ENCODE measurements at regions not wholly inside any gene's neighbourhood (a gene's known extent, or its start where the extent isn't known, plus 50 kb on each side); places are given as distances from the start of the nearest gene placed in this dataset.

GRCh38 chr13:44299152-44299943, 74.3 kb upstream of the SERP2 start:
- H3K36me3 ChIP-seq (ENCODE audit: insufficient read depth, insufficient read length, low read length), result no peaks in the 10 kb centered on the region
- DNase-seq (ENCODE audit: low read depth, low spot score), result no peak
- no peak for TF ChIP-seq ZNF274 (IDR thresholded peaks at IDR 0.05; ENCODE audit: low read depth, low read length)
- TF ChIP-seq SUZ12 (IDR thresholded peaks at IDR 0.05; ENCODE audit: extremely low read depth, insufficient read depth, insufficient read length), result no peak
- no peak for TF ChIP-seq YY1 (IDR thresholded peaks at IDR 0.05; ENCODE audit: insufficient read depth, insufficient read length)
- peaks cover under 1% of the 10 kb centered on the region for H3K27me3 ChIP-seq (ENCODE audit: insufficient read depth, insufficient read length)
- H3K4me3 ChIP-seq (ENCODE audit: insufficient read length, low read depth), result no peak overlapping the region
- no peaks in the 10 kb centered on the region for H3K4me1 ChIP-seq (ENCODE audit: insufficient read depth, insufficient read length)
- no peak overlapping the region for H3K9ac ChIP-seq (ENCODE audit: insufficient read length, low read depth)
- H3K9me3 ChIP-seq (ENCODE audit: insufficient read depth, low read length), result no peaks in the 10 kb centered on the region

- Histone ChIP-seq H3K9me3 (ENCODE audit: insufficient read depth, low read length) (no peaks in the 10 kb centered on the region), H3K27me3 (ENCODE audit: insufficient read depth, insufficient read length) (peaks cover 7% of the 10 kb centered on the region), H3K4me3 (ENCODE audit: insufficient read length, low read depth) (no peak overlapping the region), H3K9ac (ENCODE audit: insufficient read length, low read depth) (no peak overlapping the region), H3K36me3 (ENCODE audit: insufficient read depth, insufficient read length, low read length) (no peaks in the 10 kb centered on the region), H3K4me1 (ENCODE audit: insufficient read depth, insufficient read length) (no peaks in the 10 kb centered on the region)
- no peak for TF ChIP-seq YY1 (IDR thresholded peaks at IDR 0.05; ENCODE audit: insufficient read depth, insufficient read length)
- TF ChIP-seq ZNF274 (IDR thresholded peaks at IDR 0.05; ENCODE audit: low read depth, low read length), result no peak
- DNase-seq (ENCODE audit: low read depth, low spot score), result no peak
Measured at GRCh38 chr13:44300895-44301638, 72.6 kb upstream of the SERP2 start.

- Histone ChIP-seq H3K9me3 (ENCODE audit: insufficient read depth, low read length) (no peaks in the 10 kb centered on the region), H3K27me3 (ENCODE audit: insufficient read depth, insufficient read length) (peaks cover 7% of the 10 kb centered on the region), H3K4me1 (ENCODE audit: insufficient read depth, insufficient read length) (no peaks in the 10 kb centered on the region), H3K9ac (ENCODE audit: insufficient read length, low read depth) (no peak overlapping the region), H3K36me3 (ENCODE audit: insufficient read depth, insufficient read length, low read length) (no peaks in the 10 kb centered on the region), H3K4me3 (ENCODE audit: insufficient read length, low read depth) (no peak overlapping the region)
- TF ChIP-seq YY1 (IDR thresholded peaks at IDR 0.05; ENCODE audit: insufficient read depth, insufficient read length) (no peak), ZNF274 (IDR thresholded peaks at IDR 0.05; ENCODE audit: low read depth, low read length) (no peak), SUZ12 (IDR thresholded peaks at IDR 0.05; ENCODE audit: extremely low read depth, insufficient read depth, insufficient read length) (no peak)
- DNase-seq (ENCODE audit: low read depth, low spot score), result no peak
Measured at GRCh38 chr13:44301639-44302015, 72.0 kb upstream of the SERP2 start.

- Histone ChIP-seq H3K9ac (ENCODE audit: insufficient read length, low read depth) (no peak overlapping the region), H3K36me3 (ENCODE audit: insufficient read depth, insufficient read length, low read length) (no peaks in the 10 kb centered on the region), H3K4me1 (ENCODE audit: insufficient read depth, insufficient read length) (no peaks in the 10 kb centered on the region), H3K9me3 (ENCODE audit: insufficient read depth, low read length) (no peaks in the 10 kb centered on the region), H3K4me3 (ENCODE audit: insufficient read length, low read depth) (no peak overlapping the region), H3K27me3 (ENCODE audit: insufficient read depth, insufficient read length) (peaks cover 7% of the 10 kb centered on the region)
- no peak for DNase-seq (ENCODE audit: low read depth, low spot score)
- no peak for TF ChIP-seq SUZ12 (IDR thresholded peaks at IDR 0.05; ENCODE audit: extremely low read depth, insufficient read depth, insufficient read length)
- TF ChIP-seq ZNF274 (IDR thresholded peaks at IDR 0.05; ENCODE audit: low read depth, low read length), result no peak
- no peak for TF ChIP-seq YY1 (IDR thresholded peaks at IDR 0.05; ENCODE audit: insufficient read depth, insufficient read length)
Measured at GRCh38 chr13:44302233-44302632, 71.4 kb upstream of the SERP2 start.

GRCh38 chr13:44302940-44303575, 70.6 kb upstream of the SERP2 start:
- Histone ChIP-seq H3K9ac (ENCODE audit: insufficient read length, low read depth) (no peak overlapping the region), H3K9me3 (ENCODE audit: insufficient read depth, low read length) (no peaks in the 10 kb centered on the region), H3K36me3 (ENCODE audit: insufficient read depth, insufficient read length, low read length) (no peaks in the 10 kb centered on the region), H3K27me3 (ENCODE audit: insufficient read depth, insufficient read length) (peaks cover 13% of the 10 kb centered on the region), H3K4me1 (ENCODE audit: insufficient read depth, insufficient read length) (no peaks in the 10 kb centered on the region), H3K4me3 (ENCODE audit: insufficient read length, low read depth) (no peak overlapping the region)
- DNase-seq (ENCODE audit: low read depth, low spot score), result no peak
- no peak for TF ChIP-seq ZNF274 (IDR thresholded peaks at IDR 0.05; ENCODE audit: low read depth, low read length)
- TF ChIP-seq SUZ12 (IDR thresholded peaks at IDR 0.05; ENCODE audit: extremely low read depth, insufficient read depth, insufficient read length), result no peak
- TF ChIP-seq YY1 (IDR thresholded peaks at IDR 0.05; ENCODE audit: insufficient read depth, insufficient read length), result no peak

- peaks cover 21% of the 10 kb centered on the region for H3K27me3 ChIP-seq (ENCODE audit: insufficient read depth, insufficient read length)
- no peaks in the 10 kb centered on the region for H3K36me3 ChIP-seq (ENCODE audit: insufficient read depth, insufficient read length, low read length)
- H3K9ac ChIP-seq (ENCODE audit: insufficient read length, low read depth), result no peak overlapping the region
- no peak for TF ChIP-seq ZNF274 (IDR thresholded peaks at IDR 0.05; ENCODE audit: low read depth, low read length)
- no peak for TF ChIP-seq YY1 (IDR thresholded peaks at IDR 0.05; ENCODE audit: insufficient read depth, insufficient read length)
- no peak for TF ChIP-seq SUZ12 (IDR thresholded peaks at IDR 0.05; ENCODE audit: extremely low read depth, insufficient read depth, insufficient read length)
- H3K4me1 ChIP-seq (ENCODE audit: insufficient read depth, insufficient read length), result no peaks in the 10 kb centered on the region
- no peak for DNase-seq (ENCODE audit: low read depth, low spot score)
- H3K4me3 ChIP-seq (ENCODE audit: insufficient read length, low read depth), result no peak overlapping the region
- H3K9me3 ChIP-seq (ENCODE audit: insufficient read depth, low read length), result no peaks in the 10 kb centered on the region
Measured at GRCh38 chr13:44303681-44304432, 69.8 kb upstream of the SERP2 start.
